Transverse colon (tissue), 4 donors: ENCODE measurements at regions not wholly inside any gene's neighbourhood (a gene's known extent, or its start where the extent isn't known, plus 50 kb on each side); places are given as distances from the start of the nearest gene placed in this dataset.
A peak's percentile ranks its signal among the peaks of the same experiment; 100 is the strongest.

Experiments
- DNase-seq: peaks from one replicate; pipeline ENCODE4 v3.0.0-alpha.2; 2019
- H3K27ac ChIP-seq, 4 donors: fragments of 200-600 bp; sonication (generic); 2 replicates each; pipeline ENCODE4 v1.5.1; 2016 to 2018; ENCODE audit warnings: inconsistent platforms in 4 of 4
- H3K27me3 ChIP-seq: fragments of 200-600 bp; sonication (generic); 2 replicates; pipeline ENCODE4 v1.5.1; 2017; ENCODE audit warnings: inconsistent platforms
- H3K36me3 ChIP-seq, 4 donors: fragments of 200-600 bp; sonication (generic); 2 replicates each; pipeline ENCODE4 v1.5.1; 2017 to 2019; ENCODE audit warnings: inconsistent platforms in 4 of 4
- H3K4me1 ChIP-seq, 4 donors: fragments of 200-600 bp; sonication (generic); 2 replicates each; pipeline ENCODE4 v1.5.1; 2017 to 2020; ENCODE audit warnings: inconsistent platforms in 4 of 4
- H3K4me3 ChIP-seq, 4 donors: fragments of 200-600 bp; sonication (generic); 1 replicate in 1 of 4; 2 replicates in 3 of 4; pipeline versions ENCODE4 v1.5.1 to v1.6.1; 2017 to 2019; ENCODE audit warnings: inconsistent platforms in 4 of 4
- H3K9me3 ChIP-seq, 2 donors: fragments of 200-600 bp; sonication (generic); 2 replicates each; pipeline ENCODE4 v1.5.1; 2017 to 2019; ENCODE audit warnings: inconsistent platforms in 2 of 2
- EP300 ChIP-seq: sonication (generic); formaldehyde crosslinking; IDR thresholded peaks from one replicate; pipeline ENCODE4 v1.6.1; 2017; ENCODE audit warnings: antibody characterized with exemption, low read depth
- POLR2A ChIP-seq: fragments of 450-650 bp; IDR thresholded peaks from one replicate; pipeline ENCODE4 v1.6.1; 2016; ENCODE audit warnings: antibody characterized with exemption, mild to moderate bottlenecking, moderate library complexity
- POLR2AphosphoS5 ChIP-seq, 3 donors: sonication (generic); formaldehyde crosslinking; IDR thresholded peaks; one replicate each; pipeline ENCODE4 v1.6.1; 2016; ENCODE audit warnings: antibody characterized with exemption in 3 of 3
- WGBS, 2 donors: methylation state at CpG; one replicate each; pipeline ENCODE4 v1.1.5; 2018; ENCODE audit warnings: low coverage in 1 of 2; 5-methylcytosine and 5-hydroxymethylcytosine counted together
- in situ Hi-C, 4 donors: fragments of 200-750 bp; cut with MboI; loops; one replicate each; pipeline versions ENCODE4 v1.15.0 to v1.15.1; 2017; ENCODE audit warnings: low sequenced_read_pairs in 3 of 4, low pct_ligation_motif_present in 1 of 4, low pct_unique_long_range_greater_than_20kb in 1 of 4
- intact Hi-C: fragments of 100-400 bp; cut with DNase I; formaldehyde crosslinking; loops from one replicate; pipeline ENCODE4 v1.15.1; 2023; ENCODE audit warnings: low total_unique reads
- TF ChIP-seq, protein P1 (sequence below), 5 experiments: fragments of 200-600 bp in 3 of 5; fragments of 450-650 bp in 2 of 5; sonication (generic) in 3 of 5; IDR thresholded peaks; 1 replicate in 2 of 5; 2 replicates in 3 of 5; pipeline ENCODE4 v1.5.1; 2016 to 2017; ENCODE audit warnings: antibody characterized with exemption in 5 of 5, inconsistent platforms in 3 of 5, mild to moderate bottlenecking in 2 of 5, moderate library complexity in 1 of 5

GRCh38 chr15:62459875-62460274 lies 294.8 kb upstream of the C2CD4B start:
- H3K27me3 ChIP-seq = no peaks in the 10 kb centered on the region
- H3K36me3 ChIP-seq = no peaks in the 10 kb centered on the region
- H3K4me1 ChIP-seq = peaks cover 0 to 14% (median 2%) of the 10 kb centered on the region in 4 donors
- WGBS, 2 donors = 89 to 91% methylated on average over 5 to 6 of the region's 6 CpGs
- H3K9me3 ChIP-seq = no peaks in the 10 kb centered on the region
- TF ChIP-seq POLR2AphosphoS5 (IDR thresholded peaks at IDR 0.05) (no peak), EP300 (no peak), POLR2A (no peak)
- TF ChIP-seq, protein P1, sequence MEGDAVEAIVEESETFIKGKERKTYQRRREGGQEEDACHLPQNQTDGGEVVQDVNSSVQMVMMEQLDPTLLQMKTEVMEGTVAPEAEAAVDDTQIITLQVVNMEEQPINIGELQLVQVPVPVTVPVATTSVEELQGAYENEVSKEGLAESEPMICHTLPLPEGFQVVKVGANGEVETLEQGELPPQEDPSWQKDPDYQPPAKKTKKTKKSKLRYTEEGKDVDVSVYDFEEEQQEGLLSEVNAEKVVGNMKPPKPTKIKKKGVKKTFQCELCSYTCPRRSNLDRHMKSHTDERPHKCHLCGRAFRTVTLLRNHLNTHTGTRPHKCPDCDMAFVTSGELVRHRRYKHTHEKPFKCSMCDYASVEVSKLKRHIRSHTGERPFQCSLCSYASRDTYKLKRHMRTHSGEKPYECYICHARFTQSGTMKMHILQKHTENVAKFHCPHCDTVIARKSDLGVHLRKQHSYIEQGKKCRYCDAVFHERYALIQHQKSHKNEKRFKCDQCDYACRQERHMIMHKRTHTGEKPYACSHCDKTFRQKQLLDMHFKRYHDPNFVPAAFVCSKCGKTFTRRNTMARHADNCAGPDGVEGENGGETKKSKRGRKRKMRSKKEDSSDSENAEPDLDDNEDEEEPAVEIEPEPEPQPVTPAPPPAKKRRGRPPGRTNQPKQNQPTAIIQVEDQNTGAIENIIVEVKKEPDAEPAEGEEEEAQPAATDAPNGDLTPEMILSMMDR (IDR thresholded peaks at IDR 0.05) = no peak
- intact Hi-C loops = no loop called here
- no peak for DNase-seq
- H3K4me3 ChIP-seq = no peak overlapping the region
- in situ Hi-C loops = no loop called here
- no peak overlapping the region for H3K27ac ChIP-seq

- no peaks in the 10 kb centered on the region for H3K27me3 ChIP-seq
- TF ChIP-seq POLR2AphosphoS5 (IDR thresholded peaks at IDR 0.05) = no peak
- no peak for TF ChIP-seq POLR2A
- TF ChIP-seq, protein P1 (IDR thresholded peaks at IDR 0.05) = no peak
- no peak for TF ChIP-seq EP300
- no peaks in the 10 kb centered on the region for H3K36me3 ChIP-seq
- peak overlapping the region; percentile 40 to 51 (median 46) for H3K27ac ChIP-seq
- 36% methylated on average over 1 of the region's 1 CpG; no CpG with 5 or more reads in 1 of the 2 donors for WGBS, 2 donors
- H3K4me3 ChIP-seq = no peak overlapping the region
- peaks cover 0 to 13% (median 2%) of the 10 kb centered on the region in 4 donors for H3K4me1 ChIP-seq
- no peaks in the 10 kb centered on the region for H3K9me3 ChIP-seq
- intact Hi-C loops = no loop called here
- no peak for DNase-seq
- in situ Hi-C loops = no loop called here
These were observed 297.2 kb upstream of the C2CD4B start for GRCh38 chr15:62462268-62462667.

GRCh38 chr15:62462721-62463120 lies 297.6 kb upstream of the C2CD4B start:
- in situ Hi-C loops = no loop called here
- Histone ChIP-seq H3K4me3 (no peak overlapping the region), H3K9me3 (no peaks in the 10 kb centered on the region), H3K36me3 (no peaks in the 10 kb centered on the region), H3K4me1 (peaks cover 0 to 13% (median 2%) of the 10 kb centered on the region in 4 donors), H3K27me3 (no peaks in the 10 kb centered on the region), H3K27ac (peak overlapping the region; percentile 40 to 51 (median 46))
- intact Hi-C loops = no loop called here
- TF ChIP-seq, protein P1 (IDR thresholded peaks at IDR 0.05) = no peak
- TF ChIP-seq POLR2AphosphoS5 (IDR thresholded peaks at IDR 0.05) (no peak), EP300 (no peak)
- 65 to 66% methylated on average over 5 to 7 of the region's 7 CpGs for WGBS, 2 donors
- DNase-seq = no peak

DNA sequence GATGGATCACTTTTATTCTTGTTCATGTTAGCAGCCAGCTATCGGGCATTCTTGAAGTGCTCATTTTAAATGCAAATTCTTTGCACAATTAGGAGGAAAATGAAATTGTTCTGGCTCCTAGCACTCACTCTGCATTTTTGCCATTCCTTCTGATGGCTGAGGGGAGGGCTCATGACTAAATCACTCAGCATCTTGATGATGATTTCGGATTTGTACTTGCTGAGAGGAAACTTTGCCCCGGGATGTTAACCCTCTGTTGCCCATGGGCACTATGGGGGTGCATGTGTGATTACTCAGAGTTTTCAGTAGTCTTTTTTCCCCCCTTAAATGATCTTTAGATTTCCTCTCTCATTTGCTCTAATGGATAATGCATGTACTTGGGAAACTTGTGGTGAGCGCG lies 299.6 kb upstream of the C2CD4B start:
- no peak for DNase-seq
- intact Hi-C loops = no loop called here

More for the DNA sequence above, 299.6 kb upstream of the C2CD4B start:
- 58 to 62% methylated on average over 5 of the region's 5 CpGs for WGBS, 2 donors
- H3K36me3 ChIP-seq = no peaks in the 10 kb centered on the region
- H3K27ac ChIP-seq = no peak overlapping the region
- in situ Hi-C loops = no loop called here
- no peak overlapping the region for H3K4me3 ChIP-seq
- H3K9me3 ChIP-seq = no peaks in the 10 kb centered on the region
- H3K27me3 ChIP-seq = no peaks in the 10 kb centered on the region
- H3K4me1 ChIP-seq = peaks cover 0 to 13% (median 2%) of the 10 kb centered on the region in 4 donors
- TF ChIP-seq EP300 (no peak), POLR2A (no peak), POLR2AphosphoS5 (IDR thresholded peaks at IDR 0.05) (no peak)
- TF ChIP-seq, protein P1 (IDR thresholded peaks at IDR 0.05) = no peak
